ENCODE measurements at regions not wholly inside any gene's neighbourhood (a gene's known extent, or its start where the extent isn't known, plus 50 kb on each side); places are given as distances from the start of the nearest gene placed in this dataset.
"Not testable (repeated sequence)": the region's sequence is repeated elsewhere in the genome, so short reads cannot be mapped to it uniquely, and the experiment has no call there.

- H3K9ac ChIP-seq = no peak overlapping the region
- peaks cover 0 to 5% of the 10 kb centered on the region in 2 experiments; a peak in 1 of 4 replicates for H3K4me1 ChIP-seq (ENCODE audit: control insufficient read depth in 1 of 2, insufficient read depth in 2 of 2, low read depth in 1 of 2, low read length in 1 of 2)
- 87% methylated on average over 5 of the region's 5 CpGs for WGBS (ENCODE audit: low lambda C conversion rate)
- no peaks in the 10 kb centered on the region for H3K9me2 ChIP-seq
- H4K20me1 ChIP-seq (ENCODE audit: insufficient read depth) = no peaks in the 10 kb centered on the region
- H2AFZ ChIP-seq (ENCODE audit: low read depth) = no peak overlapping the region
- DNase-seq = no peak
- no peak overlapping the region for H3K4me3 ChIP-seq (ENCODE audit: low read depth in 2 of 2, low read length in 1 of 2)
- no peak overlapping the region for H3K4me2 ChIP-seq
- ChIA-PET CTCF (no interaction called here), POLR2A (no interaction called here)
- no peaks in the 10 kb centered on the region for H3K79me2 ChIP-seq (ENCODE audit: insufficient read depth)
- no peaks in the 10 kb centered on the region for H3K27me3 ChIP-seq (ENCODE audit: insufficient read depth)
- H3K9me3 ChIP-seq = no peaks in the 10 kb centered on the region
- no peak for TF ChIP-seq MEF2A (IDR thresholded peaks at IDR 0.05; ENCODE audit: borderline replicate concordance, low read depth)
- no peak for TF ChIP-seq GABPA (IDR thresholded peaks at IDR 0.05; ENCODE audit: low read depth)
- TF ChIP-seq TEAD4 (IDR thresholded peaks at IDR 0.05; ENCODE audit: borderline replicate concordance, insufficient read depth) = no peak
- TF ChIP-seq SIN3A (IDR thresholded peaks at IDR 0.05; ENCODE audit: borderline replicate concordance, low read depth, low read length) = no peak
- TF ChIP-seq RCOR1 (IDR thresholded peaks at IDR 0.05; ENCODE audit: low read length) = no peak
- no peak for TF ChIP-seq IRF3 (IDR thresholded peaks at IDR 0.05; ENCODE audit: low read depth, low read length)
- no peak for TF ChIP-seq POLR2AphosphoS5 (IDR thresholded peaks at IDR 0.05; ENCODE audit: low read depth, low read length)
- TF ChIP-seq TCF12 (IDR thresholded peaks at IDR 0.05) = no peak
- TF ChIP-seq, protein P1, sequence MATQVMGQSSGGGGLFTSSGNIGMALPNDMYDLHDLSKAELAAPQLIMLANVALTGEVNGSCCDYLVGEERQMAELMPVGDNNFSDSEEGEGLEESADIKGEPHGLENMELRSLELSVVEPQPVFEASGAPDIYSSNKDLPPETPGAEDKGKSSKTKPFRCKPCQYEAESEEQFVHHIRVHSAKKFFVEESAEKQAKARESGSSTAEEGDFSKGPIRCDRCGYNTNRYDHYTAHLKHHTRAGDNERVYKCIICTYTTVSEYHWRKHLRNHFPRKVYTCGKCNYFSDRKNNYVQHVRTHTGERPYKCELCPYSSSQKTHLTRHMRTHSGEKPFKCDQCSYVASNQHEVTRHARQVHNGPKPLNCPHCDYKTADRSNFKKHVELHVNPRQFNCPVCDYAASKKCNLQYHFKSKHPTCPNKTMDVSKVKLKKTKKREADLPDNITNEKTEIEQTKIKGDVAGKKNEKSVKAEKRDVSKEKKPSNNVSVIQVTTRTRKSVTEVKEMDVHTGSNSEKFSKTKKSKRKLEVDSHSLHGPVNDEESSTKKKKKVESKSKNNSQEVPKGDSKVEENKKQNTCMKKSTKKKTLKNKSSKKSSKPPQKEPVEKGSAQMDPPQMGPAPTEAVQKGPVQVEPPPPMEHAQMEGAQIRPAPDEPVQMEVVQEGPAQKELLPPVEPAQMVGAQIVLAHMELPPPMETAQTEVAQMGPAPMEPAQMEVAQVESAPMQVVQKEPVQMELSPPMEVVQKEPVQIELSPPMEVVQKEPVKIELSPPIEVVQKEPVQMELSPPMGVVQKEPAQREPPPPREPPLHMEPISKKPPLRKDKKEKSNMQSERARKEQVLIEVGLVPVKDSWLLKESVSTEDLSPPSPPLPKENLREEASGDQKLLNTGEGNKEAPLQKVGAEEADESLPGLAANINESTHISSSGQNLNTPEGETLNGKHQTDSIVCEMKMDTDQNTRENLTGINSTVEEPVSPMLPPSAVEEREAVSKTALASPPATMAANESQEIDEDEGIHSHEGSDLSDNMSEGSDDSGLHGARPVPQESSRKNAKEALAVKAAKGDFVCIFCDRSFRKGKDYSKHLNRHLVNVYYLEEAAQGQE (IDR thresholded peaks at IDR 0.05; ENCODE audit: low read depth, low read length) = no peak
- TF ChIP-seq NRF1 (IDR thresholded peaks at IDR 0.05; ENCODE audit: low read depth, low read length) = no peak
- TF ChIP-seq, protein P2, sequence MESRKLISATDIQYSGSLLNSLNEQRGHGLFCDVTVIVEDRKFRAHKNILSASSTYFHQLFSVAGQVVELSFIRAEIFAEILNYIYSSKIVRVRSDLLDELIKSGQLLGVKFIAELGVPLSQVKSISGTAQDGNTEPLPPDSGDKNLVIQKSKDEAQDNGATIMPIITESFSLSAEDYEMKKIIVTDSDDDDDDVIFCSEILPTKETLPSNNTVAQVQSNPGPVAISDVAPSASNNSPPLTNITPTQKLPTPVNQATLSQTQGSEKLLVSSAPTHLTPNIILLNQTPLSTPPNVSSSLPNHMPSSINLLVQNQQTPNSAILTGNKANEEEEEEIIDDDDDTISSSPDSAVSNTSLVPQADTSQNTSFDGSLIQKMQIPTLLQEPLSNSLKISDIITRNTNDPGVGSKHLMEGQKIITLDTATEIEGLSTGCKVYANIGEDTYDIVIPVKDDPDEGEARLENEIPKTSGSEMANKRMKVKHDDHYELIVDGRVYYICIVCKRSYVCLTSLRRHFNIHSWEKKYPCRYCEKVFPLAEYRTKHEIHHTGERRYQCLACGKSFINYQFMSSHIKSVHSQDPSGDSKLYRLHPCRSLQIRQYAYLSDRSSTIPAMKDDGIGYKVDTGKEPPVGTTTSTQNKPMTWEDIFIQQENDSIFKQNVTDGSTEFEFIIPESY (IDR thresholded peaks at IDR 0.05; ENCODE audit: borderline replicate concordance, low read depth) = no peak
- TF ChIP-seq RXRA (IDR thresholded peaks at IDR 0.05; ENCODE audit: borderline replicate concordance, low read depth) = no peak
- no peak for TF ChIP-seq EP300 (IDR thresholded peaks at IDR 0.05; ENCODE audit: borderline replicate concordance in 1 of 2, low read depth in 1 of 2, low read length in 1 of 2)
- TF ChIP-seq, protein P3, sequence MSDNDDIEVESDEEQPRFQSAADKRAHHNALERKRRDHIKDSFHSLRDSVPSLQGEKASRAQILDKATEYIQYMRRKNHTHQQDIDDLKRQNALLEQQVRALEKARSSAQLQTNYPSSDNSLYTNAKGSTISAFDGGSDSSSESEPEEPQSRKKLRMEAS (IDR thresholded peaks at IDR 0.05; ENCODE audit: low read depth) = no peak
- TF ChIP-seq GATA2 (CRISPR knock-in tag; IDR thresholded peaks at IDR 0.05) = no peak
- no peaks in the 10 kb centered on the region for H3F3A ChIP-seq (replicated peaks; ENCODE audit: insufficient read depth)
- H3K36me3 ChIP-seq (replicated peaks in 1 of 2; ENCODE audit: control insufficient read depth in 1 of 2, insufficient read depth in 2 of 2, low read length in 1 of 2) = no peaks in the 10 kb centered on the region
- no peak overlapping the region for H3K27ac ChIP-seq (ENCODE audit: low read depth in 2 of 2, low read length in 1 of 2)
These were observed 62.9 kb upstream of the IPO5 start for GRCh38 chr13:97890573-97890972.

DNA sequence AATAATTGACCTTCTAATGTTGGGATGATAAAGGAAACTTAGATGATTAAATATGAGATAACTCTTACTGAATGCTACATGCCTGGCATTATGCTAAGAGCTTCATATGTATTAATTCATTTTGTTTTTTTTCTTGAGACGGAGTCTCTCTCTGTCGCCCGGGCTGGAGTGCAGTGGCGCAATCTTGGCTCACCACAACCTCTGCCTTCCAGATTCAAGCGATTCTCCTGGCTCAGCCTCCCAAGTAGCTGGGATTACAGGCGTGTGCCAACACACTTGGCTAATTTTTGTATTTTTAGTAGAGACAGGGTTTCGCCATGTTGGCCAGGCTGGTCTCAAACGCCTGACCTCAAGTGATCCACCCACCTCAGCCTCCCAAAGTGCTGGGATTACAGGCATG, 61.5 kb upstream of the IPO5 start:
- CTCF ChIA-PET = interaction anchor here (0.9 kb wide), 1 partner anchor 36 kb away, joined by 4 read pairs; no protein-coding TSS in a partner anchor
- POLR2A ChIA-PET; H3K79me2 ChIP-seq (ENCODE audit: insufficient read depth); H3K4me3 ChIP-seq (ENCODE audit: low read depth in 2 of 2, low read length in 1 of 2); H4K20me1 ChIP-seq (ENCODE audit: insufficient read depth); H3K9me3 ChIP-seq; H3F3A ChIP-seq (replicated peaks; ENCODE audit: insufficient read depth); H3K27me3 ChIP-seq (ENCODE audit: insufficient read depth); H3K4me2 ChIP-seq; H3K4me1 ChIP-seq (ENCODE audit: control insufficient read depth in 1 of 2, insufficient read depth in 2 of 2, low read depth in 1 of 2, low read length in 1 of 2); DNase-seq; H3K9ac ChIP-seq; H3K9me2 ChIP-seq; H2AFZ ChIP-seq (ENCODE audit: low read depth); H3K36me3 ChIP-seq (replicated peaks in 1 of 2; ENCODE audit: control insufficient read depth in 1 of 2, insufficient read depth in 2 of 2, low read length in 1 of 2); H3K27ac ChIP-seq (ENCODE audit: low read depth in 2 of 2, low read length in 1 of 2): not testable (repeated sequence)
- 81% methylated on average over 8 of the region's 8 CpGs for WGBS (ENCODE audit: low lambda C conversion rate)
